ENCODE measurements at regions not wholly inside any gene's neighbourhood (a gene's known extent, or its start where the extent isn't known, plus 50 kb on each side); places are given as distances from the start of the nearest gene placed in this dataset.

- TF ChIP-seq ATF3 (IDR thresholded peaks at IDR 0.05) (no peak), ZFX (IDR thresholded peaks at IDR 0.05) (no peak), POLR2A (IDR thresholded peaks at IDR 0.05; ENCODE audit: borderline replicate concordance, extremely low read depth, insufficient read depth, insufficient read length) (no peak), CTCF (IDR thresholded peaks at IDR 0.05 in 2 of 3, conservative IDR thresholded peaks at IDR 0.05 in 1 of 3; ENCODE audit: borderline replicate concordance in 1 of 3, insufficient read depth in 1 of 3, low read depth in 2 of 3, low read length in 2 of 3) (no peak), CEBPB (IDR thresholded peaks at IDR 0.05; ENCODE audit: low read depth) (no peak), EGR1 (IDR thresholded peaks at IDR 0.05; ENCODE audit: low read depth) (no peak), YY1 (IDR thresholded peaks at IDR 0.05; ENCODE audit: extremely low read depth, insufficient replicate concordance, low read depth, low read length) (no peak), CBX3 (IDR thresholded peaks at IDR 0.05; ENCODE audit: low read depth) (no peak)
These were observed 167.1 kb upstream of the ZFHX3 start (continued) for GRCh38 chr16:73214825-73215677.

- Histone ChIP-seq H2AFZ (ENCODE audit: low read depth, low read length, poor library complexity, severe bottlenecking) (no peak overlapping the region), H3K36me3 (ENCODE audit: control insufficient read depth in 1 of 2, insufficient read depth in 2 of 2, low read length in 2 of 2) (no peaks in the 10 kb centered on the region), H3K4me3 (replicated peaks in 1 of 2; ENCODE audit: low read depth in 1 of 2, low read length in 2 of 2) (no peak overlapping the region), H3K79me2 (ENCODE audit: insufficient read depth, low read length) (no peaks in the 10 kb centered on the region), H3K4me1 (ENCODE audit: control insufficient read depth in 1 of 2, insufficient read depth in 2 of 2, low read length in 2 of 2) (no peaks in the 10 kb centered on the region), H3K27me3 (ENCODE audit: insufficient read depth, low read length) (no peaks in the 10 kb centered on the region), H3K9ac (ENCODE audit: low read length) (no peak overlapping the region), H3K4me2 (ENCODE audit: low read length) (no peak overlapping the region), H4K20me1 (ENCODE audit: insufficient read depth) (no peaks in the 10 kb centered on the region), H3K9me3 (ENCODE audit: control insufficient read depth in 1 of 2, insufficient read depth in 1 of 2, low read depth in 1 of 2, low read length in 2 of 2) (peaks cover 0 to 12% of the 10 kb centered on the region in 2 experiments; a peak in 1 of 4 replicates), H3K27ac (ENCODE audit: low read depth, low read length) (no peak overlapping the region), H3K9me2 (ENCODE audit: insufficient read depth) (no peaks in the 10 kb centered on the region)
- intact Hi-C loops (cut with micrococcal nuclease), result no loop called here
- ATAC-seq (no peak), DNase-seq (ENCODE audit: low read depth, low spot score) (no peak)
- RAD21 ChIA-PET (ENCODE audit: low non-redundant PET in 1 of 2, low total read pairs in 2 of 2, uncharacterized antibody in 2 of 2, unreplicated experiment in 2 of 2), result no interaction called here
- POLR2A ChIA-PET, result no interaction called here
- no TSS peak for BruUV-seq (replicated peaks)
- CTCF ChIA-PET, result no interaction called here
- no peak for TF ChIP-seq MAX (IDR thresholded peaks at IDR 0.05)
- TF ChIP-seq POLR2AphosphoS5 (IDR thresholded peaks at IDR 0.05; ENCODE audit: low read depth, low read length), result no peak
- TF ChIP-seq EZH2phosphoT487 (IDR thresholded peaks at IDR 0.05; ENCODE audit: borderline replicate concordance), result no peak
- TF ChIP-seq TCF7L2 (IDR thresholded peaks at IDR 0.05; ENCODE audit: borderline replicate concordance, extremely low read depth, insufficient read depth, insufficient read length), result no peak
- TF ChIP-seq RAD21 (IDR thresholded peaks at IDR 0.05; ENCODE audit: low read depth), result no peak
- TF ChIP-seq ATF3 (IDR thresholded peaks at IDR 0.05), result no peak
- TF ChIP-seq SIN3A (IDR thresholded peaks at IDR 0.05; ENCODE audit: low read depth), result no peak
- no peak for TF ChIP-seq FOSL1 (IDR thresholded peaks at IDR 0.05; ENCODE audit: low read depth)
- no peak for TF ChIP-seq ZBTB33 (IDR thresholded peaks at IDR 0.05; ENCODE audit: extremely low read depth, insufficient replicate concordance, low read length)
These were observed 166.0 kb upstream of the ZFHX3 start for GRCh38 chr16:73213732-73214455.
